ENCODE measurements at regions not wholly inside any gene's neighbourhood (a gene's known extent, or its start where the extent isn't known, plus 50 kb on each side); places are given as distances from the start of the nearest gene placed in this dataset.
A peak's percentile ranks its signal among the peaks of the same experiment; 100 is the strongest.

DNA sequence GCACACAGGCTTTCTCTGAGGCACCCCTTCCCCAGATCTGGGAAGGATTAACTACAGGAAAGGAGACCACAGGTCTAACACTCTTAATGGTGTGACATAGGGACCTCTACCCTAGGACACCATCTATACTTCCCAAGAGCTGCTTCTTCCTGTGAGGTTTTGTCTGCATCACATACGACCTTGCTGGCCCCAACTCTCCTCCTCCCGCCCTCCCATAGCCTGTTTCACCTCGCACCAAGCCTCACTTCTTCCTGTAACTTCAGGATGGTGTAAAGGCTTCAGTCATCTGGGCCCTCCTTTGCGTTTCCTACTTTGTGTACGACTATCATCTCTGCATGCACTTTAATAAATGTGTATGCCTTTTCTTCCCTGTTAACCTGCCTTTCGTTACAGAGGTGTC is 274.3 kb downstream of the KLF6 start:
- Histone ChIP-seq H3K36me3 (no peaks in the 10 kb centered on the region), H3K4me1 (no peaks in the 10 kb centered on the region), H3K27ac (no peak overlapping the region), H3K4me3 (no peak overlapping the region), H3K9me3 (no peaks in the 10 kb centered on the region), H3K27me3 (no peaks in the 10 kb centered on the region)
- no peak for DNase-seq
- ATAC-seq = no peak
- intact Hi-C loops (cut with DNase I) = no loop called here
- TF ChIP-seq, protein P1, sequence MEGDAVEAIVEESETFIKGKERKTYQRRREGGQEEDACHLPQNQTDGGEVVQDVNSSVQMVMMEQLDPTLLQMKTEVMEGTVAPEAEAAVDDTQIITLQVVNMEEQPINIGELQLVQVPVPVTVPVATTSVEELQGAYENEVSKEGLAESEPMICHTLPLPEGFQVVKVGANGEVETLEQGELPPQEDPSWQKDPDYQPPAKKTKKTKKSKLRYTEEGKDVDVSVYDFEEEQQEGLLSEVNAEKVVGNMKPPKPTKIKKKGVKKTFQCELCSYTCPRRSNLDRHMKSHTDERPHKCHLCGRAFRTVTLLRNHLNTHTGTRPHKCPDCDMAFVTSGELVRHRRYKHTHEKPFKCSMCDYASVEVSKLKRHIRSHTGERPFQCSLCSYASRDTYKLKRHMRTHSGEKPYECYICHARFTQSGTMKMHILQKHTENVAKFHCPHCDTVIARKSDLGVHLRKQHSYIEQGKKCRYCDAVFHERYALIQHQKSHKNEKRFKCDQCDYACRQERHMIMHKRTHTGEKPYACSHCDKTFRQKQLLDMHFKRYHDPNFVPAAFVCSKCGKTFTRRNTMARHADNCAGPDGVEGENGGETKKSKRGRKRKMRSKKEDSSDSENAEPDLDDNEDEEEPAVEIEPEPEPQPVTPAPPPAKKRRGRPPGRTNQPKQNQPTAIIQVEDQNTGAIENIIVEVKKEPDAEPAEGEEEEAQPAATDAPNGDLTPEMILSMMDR (IDR thresholded peaks at IDR 0.05) = no peak

DNA sequence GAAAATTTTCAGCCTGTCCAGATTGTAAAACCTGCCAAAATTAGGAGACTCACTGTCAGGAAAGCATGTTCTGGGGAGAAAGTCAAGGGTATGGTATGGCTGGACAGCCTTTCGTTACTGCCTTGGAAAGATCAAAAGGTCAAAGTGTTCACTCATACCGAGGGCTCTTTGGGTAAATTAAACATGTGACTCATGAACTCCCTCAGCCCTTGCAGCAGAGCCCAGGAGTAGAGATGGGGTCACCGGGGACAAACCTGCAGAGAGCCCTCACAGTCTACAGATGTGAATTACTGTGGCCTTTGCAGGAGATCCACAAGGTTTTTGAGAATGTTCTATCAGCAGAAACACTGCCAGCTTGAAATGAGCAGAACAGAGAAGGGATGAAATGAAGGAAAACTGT is 275.7 kb downstream of the KLF6 start:
- DNase-seq = no peak
- Histone ChIP-seq H3K27me3 (no peaks in the 10 kb centered on the region), H3K9me3 (no peaks in the 10 kb centered on the region), H3K4me1 (no peaks in the 10 kb centered on the region), H3K4me3 (no peak overlapping the region), H3K27ac (no peak overlapping the region), H3K36me3 (no peaks in the 10 kb centered on the region)
- no peak for ATAC-seq
- TF ChIP-seq, protein P1 (IDR thresholded peaks at IDR 0.05) = no peak
- intact Hi-C loops (cut with DNase I) = no loop called here

DNA sequence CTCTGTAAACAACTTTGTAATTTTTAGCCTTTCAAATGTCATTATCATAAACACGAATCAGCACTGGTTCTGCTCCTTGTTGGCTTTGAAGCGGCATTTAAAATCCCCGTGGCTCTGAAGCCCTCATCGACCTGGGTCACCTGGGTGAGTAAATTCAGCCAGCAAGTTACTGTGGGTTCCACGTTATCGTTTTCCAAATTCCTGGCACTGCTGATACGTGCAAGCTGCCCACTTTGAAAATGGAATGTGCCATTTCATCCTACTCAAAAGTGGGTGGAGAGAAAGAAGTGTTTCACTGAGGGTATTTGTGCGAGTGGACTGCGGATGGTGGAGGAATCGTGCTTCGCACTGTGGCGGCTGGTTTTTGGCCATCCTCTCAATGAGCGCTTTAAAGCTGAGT is 281.7 kb downstream of the KLF6 start:
- Histone ChIP-seq H3K4me3 (no peak overlapping the region), H3K27ac (no peak overlapping the region), H3K9me3 (no peaks in the 10 kb centered on the region), H3K4me1 (no peaks in the 10 kb centered on the region), H3K27me3 (no peaks in the 10 kb centered on the region), H3K36me3 (no peaks in the 10 kb centered on the region)
- intact Hi-C loops (cut with DNase I) = no loop called here
- TF ChIP-seq, protein P1 (IDR thresholded peaks at IDR 0.05) = no peak
- ATAC-seq (peak; percentile 30), DNase-seq (no peak)

DNA sequence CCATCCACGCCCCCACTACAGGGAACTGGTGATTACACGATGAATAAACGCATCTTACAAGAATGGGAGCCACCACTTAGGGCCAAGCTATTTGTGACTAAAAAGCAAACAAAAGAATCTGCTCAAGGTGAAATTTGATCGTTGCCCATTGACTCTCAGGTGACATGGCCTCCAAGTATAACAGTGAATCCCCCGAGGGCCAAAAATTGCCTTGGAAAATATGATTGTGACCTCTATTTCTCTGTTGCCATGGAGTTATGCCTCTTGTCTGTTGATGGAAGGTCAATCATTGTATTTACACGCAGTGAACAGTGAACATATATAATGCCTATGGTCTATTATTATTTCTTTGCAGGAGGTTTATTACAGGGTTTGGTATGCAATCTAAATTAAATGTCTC is 282.3 kb downstream of the KLF6 start:
- H3K27me3 ChIP-seq = no peaks in the 10 kb centered on the region
- peak; percentile 27 for ATAC-seq
- intact Hi-C loops (cut with DNase I) = no loop called here
- no peak overlapping the region for H3K27ac ChIP-seq
- no peaks in the 10 kb centered on the region for H3K4me1 ChIP-seq
- no peaks in the 10 kb centered on the region for H3K36me3 ChIP-seq
- no peak for DNase-seq
- H3K9me3 ChIP-seq = no peaks in the 10 kb centered on the region
- H3K4me3 ChIP-seq = no peak overlapping the region
- TF ChIP-seq, protein P1 (IDR thresholded peaks at IDR 0.05) = no peak

DNA sequence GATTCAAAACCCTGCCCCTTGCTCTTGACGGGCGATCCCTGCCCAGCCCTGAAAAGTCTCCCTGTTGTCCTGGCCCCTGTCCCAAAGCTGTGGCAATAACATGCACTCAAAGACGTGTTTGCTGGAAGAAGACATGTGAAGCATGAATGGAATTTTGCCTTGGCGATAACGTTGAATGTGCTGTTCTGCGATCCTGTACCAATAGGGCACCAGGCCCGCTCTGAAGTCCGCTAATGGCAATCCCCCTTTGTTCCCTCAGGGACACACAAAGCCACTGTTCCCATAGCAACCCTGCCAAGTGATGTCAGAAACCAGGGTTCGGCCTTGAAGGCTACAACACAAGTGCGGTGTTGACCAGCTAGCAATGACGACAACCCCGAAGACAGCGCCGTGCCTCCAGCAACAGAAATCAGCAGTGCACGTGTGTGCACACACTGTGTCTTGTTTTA is 284.6 kb downstream of the KLF6 start:
- Histone ChIP-seq H3K36me3 (no peaks in the 10 kb centered on the region), H3K9me3 (no peaks in the 10 kb centered on the region), H3K27ac (peak overlapping the region; percentile 40 to 45), H3K4me1 (no peaks in the 10 kb centered on the region), H3K4me3 (no peak overlapping the region), H3K27me3 (no peaks in the 10 kb centered on the region)
- TF ChIP-seq, protein P1 (IDR thresholded peaks at IDR 0.05) = no peak
- ATAC-seq (peak; percentile 79), DNase-seq (peak in 3 of 4 donors; percentile 65 to 89 (median 80))
- intact Hi-C loops (cut with DNase I) = no loop called here
